HUDEP-2 (cell line): ENCODE measurements at regions not wholly inside any gene's neighbourhood (a gene's known extent, or its start where the extent isn't known, plus 50 kb on each side); places are given as distances from the start of the nearest gene placed in this dataset.

Experiments
- DNase-seq, 76 experiments: peaks; one replicate each; lab custom pipeline; 2025; ENCODE audit not compliant: unreplicated experiment in 76 of 76; lab: John Stamatoyannopoulos, UW

GRCh38 chr6:170483413-170483812 is 69.7 kb downstream of the PSMB1 start:
- no peak for DNase-seq

DNA sequence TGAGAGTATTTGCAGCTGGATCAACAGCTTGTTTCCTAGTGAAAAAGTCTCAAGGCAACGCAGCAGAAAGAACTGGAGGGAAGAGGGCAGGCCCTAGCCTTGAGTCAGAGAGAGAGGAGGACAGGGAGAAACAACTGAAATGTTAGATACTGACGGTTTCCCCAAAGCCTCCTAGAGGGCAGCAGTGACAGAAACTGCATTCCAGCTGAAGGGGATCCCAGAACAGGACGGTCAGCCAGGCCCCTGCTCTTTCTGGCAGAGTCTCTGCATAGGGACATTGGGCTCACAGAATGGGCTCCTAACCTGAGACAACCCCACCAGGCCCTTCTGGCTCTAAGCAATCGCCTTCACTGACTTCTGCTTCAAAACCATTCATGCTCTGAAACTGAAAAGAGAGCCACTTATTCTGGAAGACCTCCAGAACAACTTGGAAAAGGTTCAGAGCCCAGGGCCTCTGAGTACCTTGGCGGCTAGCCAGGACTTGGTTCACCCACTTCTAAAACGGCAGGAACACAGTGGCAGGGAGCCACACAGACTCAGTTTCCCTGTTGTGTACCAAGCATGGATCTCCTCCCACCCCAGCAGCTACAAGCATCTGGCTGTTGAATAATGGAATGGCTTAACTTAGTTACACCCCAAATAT is 72.9 kb downstream of the PSMB1 start:
- DNase-seq, result peak in 2 of 76 experiments; percentile 6

GRCh38 chr6:170476360-170476759 is 76.7 kb downstream of the PSMB1 start:
- no peak for DNase-seq

- no peak for DNase-seq
Observed at GRCh38 chr6:170475118-170475517, 78.0 kb downstream of the PSMB1 start.

GRCh38 chr6:170473801-170474200 is 79.3 kb downstream of the PSMB1 start:
- DNase-seq, result no peak

DNA sequence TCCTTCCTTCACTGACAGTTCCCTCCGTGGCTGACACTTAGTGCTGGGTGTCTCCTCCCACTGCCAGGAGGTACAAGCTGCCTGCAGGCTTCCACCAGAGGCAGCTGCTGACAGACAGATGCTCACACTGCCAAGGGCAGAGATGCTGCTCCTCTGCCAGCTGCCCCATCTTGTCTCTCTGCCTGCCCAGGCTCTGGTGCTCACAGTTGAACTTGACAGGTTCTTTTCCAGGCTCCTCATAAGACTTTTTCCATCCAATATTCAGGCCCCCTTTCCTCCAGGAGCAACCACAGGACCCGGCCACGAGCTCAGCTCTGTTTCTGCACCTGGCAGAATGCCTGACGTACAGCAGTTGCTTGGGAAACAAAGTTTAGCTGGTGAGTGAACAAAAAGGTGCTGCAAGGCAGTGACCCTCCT is 79.8 kb downstream of the PSMB1 start:
- no peak for DNase-seq

- no peak for DNase-seq
Observed at GRCh38 chr6:170471491-170471890, 81.6 kb downstream of the PSMB1 start.

DNA sequence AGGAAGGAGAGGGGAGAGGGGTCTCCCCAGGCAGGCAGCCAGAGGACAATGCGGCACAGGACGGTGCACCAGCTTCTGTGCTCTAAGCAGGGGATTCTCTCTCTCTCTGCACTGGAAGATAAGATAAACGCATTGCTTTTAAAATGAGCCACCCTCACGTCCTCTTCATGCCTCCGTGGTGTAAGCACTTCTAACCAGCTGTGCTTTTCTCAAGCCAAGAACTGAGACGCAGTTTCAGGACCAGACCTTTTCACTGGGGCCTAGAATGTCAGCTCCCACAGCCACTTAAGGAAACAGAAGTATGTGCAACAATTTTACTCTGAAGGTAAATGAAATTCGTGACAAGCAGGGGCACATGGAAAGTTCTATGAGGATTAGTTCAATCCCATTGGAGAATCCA is 82.4 kb downstream of the PSMB1 start:
- no peak for DNase-seq

- no peak for DNase-seq
Observed at GRCh38 chr6:170464524-170464979, 88.6 kb downstream of the PSMB1 start.

DNA sequence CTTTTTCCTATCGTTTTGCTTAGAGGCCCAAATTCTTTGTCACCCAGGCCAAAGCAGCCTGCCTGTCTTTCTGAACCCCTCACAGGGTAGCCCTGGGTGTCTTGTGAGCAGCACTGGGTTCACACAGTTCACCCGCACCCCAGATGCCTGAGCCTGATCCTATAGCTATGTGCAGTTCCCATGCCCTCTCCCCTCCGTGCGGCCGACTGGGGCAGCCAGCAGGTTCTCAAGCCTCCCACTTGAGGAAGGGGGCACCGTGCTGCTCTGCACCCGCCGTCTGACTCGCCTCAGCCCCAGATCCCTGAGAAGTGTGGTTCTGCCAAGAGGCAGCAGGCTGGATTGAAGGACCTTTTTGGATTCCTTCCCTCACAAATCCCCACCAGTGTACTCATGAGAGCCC is 89.0 kb downstream of the PSMB1 start:
- no peak for DNase-seq

- no peak for DNase-seq
Observed at GRCh38 chr6:170463101-170463721, 89.9 kb downstream of the PSMB1 start.

GRCh38 chr6:170462366-170463020 is 90.6 kb downstream of the PSMB1 start:
- DNase-seq, result no peak

- no peak for DNase-seq
Observed at GRCh38 chr6:170461556-170462365, 91.3 kb downstream of the PSMB1 start.

DNA sequence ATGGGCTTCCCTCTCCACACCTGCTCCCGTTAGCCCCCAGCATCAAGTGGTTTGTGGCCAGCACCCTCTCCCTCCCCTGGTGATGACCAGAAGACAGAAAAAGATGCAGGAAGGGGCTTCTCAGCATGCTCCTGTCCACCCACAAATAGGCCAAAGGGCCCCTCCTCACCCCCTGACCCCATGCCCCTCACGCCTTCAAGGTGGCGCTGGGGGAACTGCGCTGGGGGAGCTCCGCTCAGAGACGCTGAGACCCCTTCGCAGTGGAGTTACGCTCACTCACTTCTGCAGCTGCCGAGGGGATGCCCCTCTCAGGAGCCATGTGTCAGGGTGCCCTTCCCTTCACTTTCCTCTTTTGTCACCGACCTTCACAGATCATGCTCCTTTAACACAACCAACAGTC is 92.0 kb downstream of the PSMB1 start:
- no peak for DNase-seq

- DNase-seq, result no peak
Observed at GRCh38 chr6:170460641-170461040, 92.5 kb downstream of the PSMB1 start.

- peak in 1 of 76 experiments; percentile 7 for DNase-seq
Observed at GRCh38 chr6:170459451-170459850, 93.7 kb downstream of the PSMB1 start.

DNA sequence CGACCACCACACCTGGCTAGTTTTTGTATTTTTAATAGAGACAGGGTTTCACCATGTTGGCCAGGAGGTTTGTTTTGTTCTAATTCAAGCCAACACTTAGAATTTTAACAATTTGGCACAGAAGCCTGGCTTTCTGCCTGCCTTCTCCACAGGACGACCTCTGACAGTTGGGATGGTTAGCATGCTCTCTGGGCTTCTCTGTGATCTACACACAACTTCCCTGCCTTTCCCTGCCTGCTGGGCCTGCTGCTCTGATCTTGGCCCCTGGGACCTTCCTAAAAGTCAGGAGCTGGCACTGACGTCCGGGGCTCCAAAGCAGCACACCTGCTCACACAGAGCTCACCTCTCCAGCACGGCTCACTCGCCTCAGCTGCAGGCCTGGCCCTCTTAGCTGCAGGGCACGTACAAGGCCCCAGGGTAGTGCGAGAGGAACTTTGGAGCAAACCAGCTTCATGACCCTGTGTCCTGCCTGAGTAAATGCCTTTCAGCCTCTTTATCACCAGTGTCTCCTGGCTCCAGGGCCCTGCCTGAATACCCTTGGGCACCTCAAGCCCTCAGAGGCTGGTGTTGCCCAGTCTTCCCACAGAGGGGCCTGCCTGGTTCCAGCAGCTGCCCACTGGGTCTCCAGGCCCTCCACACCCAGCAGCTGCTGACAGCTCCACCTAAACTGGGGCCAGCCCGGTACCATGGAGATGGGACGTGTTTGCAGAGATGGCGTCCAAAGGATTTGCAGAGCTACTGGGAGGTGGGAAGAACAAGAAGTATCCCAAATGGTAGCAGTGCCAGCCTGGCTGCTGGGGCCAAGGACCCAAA is 96.0 kb downstream of the PSMB1 start:
- no peak for DNase-seq
